ENCODE measurements at regions not wholly inside any gene's neighbourhood (a gene's known extent, or its start where the extent isn't known, plus 50 kb on each side); places are given as distances from the start of the nearest gene placed in this dataset.
"Not testable (repeated sequence)": the region's sequence is repeated elsewhere in the genome, so short reads cannot be mapped to it uniquely, and the experiment has no call there.

GRCh38 chr1:65649185-65649584 is 143.5 kb upstream of the PDE4B start:
- not testable (repeated sequence) for TF ChIP-seq CTCF, POLR2A (IDR thresholded peaks at IDR 0.05)

Data from adrenal gland (tissue), 5 donors.